ENCODE measurements at regions not wholly inside any gene's neighbourhood (a gene's known extent, or its start where the extent isn't known, plus 50 kb on each side); places are given as distances from the start of the nearest gene placed in this dataset.

GRCh38 chr1:25024615-25025350 is 94.7 kb upstream of the RUNX3 start:
- Histone ChIP-seq H3K27ac (no peak overlapping the region), H3K36me3 (no peaks in the 10 kb centered on the region), H3K27me3 (no peaks in the 10 kb centered on the region), H3K4me3 (no peak overlapping the region), H3K9me3 (no peaks in the 10 kb centered on the region), H3K4me1 (peaks cover 0 to 4% of the 10 kb centered on the region in 2 donors)
- DNase-seq (no peak), ATAC-seq (no peak)
- in situ Hi-C loops (cut with MboI; ENCODE audit: low sequenced_read_pairs in 4 of 4): no loop called here
- intact Hi-C loops (cut with DNase I; ENCODE audit: low total_unique reads): loop anchor here (10.0 kb wide), 1 partner anchor 1410 kb away; no protein-coding TSS in a partner anchor
- no peak for TF ChIP-seq CTCF (IDR thresholded peaks at IDR 0.05 in 4 of 5, conservative IDR thresholded peaks at IDR 0.05 in 1 of 5)

DNA sequence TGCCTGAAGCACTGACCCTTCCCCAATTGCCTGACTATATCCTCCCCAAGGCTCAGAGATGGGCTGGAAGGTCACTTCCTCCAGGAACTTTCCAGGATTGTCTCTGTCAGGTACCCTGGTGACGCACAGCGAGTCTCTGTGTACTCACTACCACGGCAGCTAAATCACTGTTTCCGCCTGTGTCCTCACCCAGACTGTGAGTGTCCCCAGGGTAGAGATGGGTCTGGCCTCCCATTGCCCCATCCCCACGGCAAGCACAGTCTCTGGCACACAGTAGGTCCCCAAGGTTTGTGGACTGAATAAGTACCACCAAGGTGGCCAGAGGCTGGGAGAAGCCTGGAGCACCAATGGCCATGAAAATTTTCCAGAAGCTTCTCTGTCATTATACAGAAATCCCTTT is 93.8 kb upstream of the RUNX3 start:
- no peak for TF ChIP-seq POLR2A (IDR thresholded peaks at IDR 0.05)
- no peak for TF ChIP-seq CTCF (IDR thresholded peaks at IDR 0.05 in 4 of 5, conservative IDR thresholded peaks at IDR 0.05 in 1 of 5)
- in situ Hi-C loops (cut with MboI; ENCODE audit: low sequenced_read_pairs in 4 of 4): no loop called here
- Histone ChIP-seq H3K9me3 (no peaks in the 10 kb centered on the region), H3K4me3 (no peak overlapping the region), H3K36me3 (no peaks in the 10 kb centered on the region), H3K4me1 (peaks cover 0 to 4% of the 10 kb centered on the region in 2 donors), H3K27me3 (no peaks in the 10 kb centered on the region), H3K27ac (no peak overlapping the region)
- intact Hi-C loops (cut with DNase I; ENCODE audit: low total_unique reads): loop anchor here (10.0 kb wide), 1 partner anchor 1409 kb away; no protein-coding TSS in a partner anchor
- ATAC-seq: no peak
- no peak for DNase-seq

DNA sequence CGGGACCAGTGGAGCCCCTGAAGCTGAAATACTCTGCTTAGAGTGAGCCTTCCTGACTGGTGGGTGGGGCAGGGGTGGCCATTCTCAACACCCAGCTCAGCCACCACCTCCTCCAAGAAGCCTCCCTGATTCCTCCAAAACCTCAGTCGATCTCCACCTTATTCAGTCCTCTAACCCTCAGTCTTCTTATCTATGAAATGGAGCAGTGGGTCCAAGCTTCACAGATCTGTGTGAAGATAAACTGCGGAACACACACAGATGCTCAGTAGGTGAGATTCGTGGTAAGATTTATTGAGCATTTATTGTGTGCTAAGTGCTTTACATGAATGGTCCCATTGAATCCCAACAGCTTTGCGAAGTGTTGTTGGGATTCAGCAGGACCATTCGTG is 93.1 kb upstream of the RUNX3 start:
- DNase-seq (no peak), ATAC-seq (no peak)
- in situ Hi-C loops (cut with MboI; ENCODE audit: low sequenced_read_pairs in 4 of 4) (no loop called here), intact Hi-C loops (cut with DNase I; ENCODE audit: low total_unique reads) (loop anchor here (10.0 kb wide), 1 partner anchor 1408 kb away; no protein-coding TSS in a partner anchor)
- H3K27me3 ChIP-seq: no peaks in the 10 kb centered on the region
- no peaks in the 10 kb centered on the region for H3K36me3 ChIP-seq
- peaks cover 0 to 4% of the 10 kb centered on the region in 2 donors for H3K4me1 ChIP-seq
- no peaks in the 10 kb centered on the region for H3K9me3 ChIP-seq
- TF ChIP-seq CTCF (IDR thresholded peaks at IDR 0.05 in 4 of 5, conservative IDR thresholded peaks at IDR 0.05 in 1 of 5): no peak
- TF ChIP-seq POLR2A (IDR thresholded peaks at IDR 0.05): no peak
- H3K4me3 ChIP-seq: no peak overlapping the region
- no peak overlapping the region for H3K27ac ChIP-seq

DNA sequence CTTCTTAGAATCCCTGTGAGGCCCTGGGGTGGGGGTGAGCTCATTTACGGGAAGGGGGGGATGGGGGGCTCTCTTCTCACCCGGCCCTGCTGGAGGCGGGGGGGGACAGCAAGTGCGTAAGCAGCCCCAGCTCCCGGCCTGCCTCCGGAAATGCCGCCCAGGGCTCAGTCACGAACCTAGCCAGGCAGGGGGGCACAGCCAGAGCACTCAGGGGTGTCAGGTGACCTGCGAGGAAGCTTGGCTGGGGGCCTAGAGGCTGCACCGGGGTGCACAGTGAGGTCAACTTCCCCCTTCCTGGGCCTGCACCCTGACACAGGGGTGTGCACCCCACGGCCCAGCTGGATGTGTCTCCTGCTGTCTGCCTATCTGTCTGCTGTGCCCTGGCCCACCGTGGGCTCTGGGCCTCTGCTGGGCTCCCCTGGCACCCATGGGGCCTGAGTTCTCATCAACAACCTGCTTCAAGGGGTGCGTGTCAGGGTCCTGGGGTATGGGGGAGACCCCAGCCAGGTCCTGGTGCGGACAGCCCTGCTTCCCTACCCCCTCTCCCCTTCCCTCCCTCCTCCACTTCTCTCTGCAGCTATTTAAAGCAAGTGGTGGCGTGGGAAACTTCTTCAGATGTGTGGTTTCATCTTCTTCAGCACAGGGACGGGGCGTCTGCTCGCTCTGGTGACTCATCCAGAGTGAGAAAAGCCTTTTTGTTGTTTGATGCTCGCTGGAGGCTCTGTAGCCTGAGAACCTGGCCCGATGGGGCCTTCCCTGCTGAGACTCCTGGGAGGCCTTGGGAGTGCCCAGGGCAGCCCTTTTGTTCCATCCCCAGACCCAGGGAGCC is 92.5 kb upstream of the RUNX3 start:
- Histone ChIP-seq H3K27me3 (no peaks in the 10 kb centered on the region), H3K4me3 (no peak overlapping the region), H3K4me1 (peaks cover 0 to 4% of the 10 kb centered on the region in 2 donors), H3K9me3 (no peaks in the 10 kb centered on the region), H3K36me3 (no peaks in the 10 kb centered on the region), H3K27ac (peak overlapping the region in 1 of 4 donors; percentile 39)
- intact Hi-C loops (cut with DNase I; ENCODE audit: low total_unique reads): loop anchor here (10.0 kb wide), 1 partner anchor 1408 kb away; no protein-coding TSS in a partner anchor
- DNase-seq (peak; percentile 28 to 53), ATAC-seq (peak; percentile 36 to 50)
- no peak for TF ChIP-seq POLR2A (IDR thresholded peaks at IDR 0.05)
- no peak for TF ChIP-seq CTCF (IDR thresholded peaks at IDR 0.05 in 4 of 5, conservative IDR thresholded peaks at IDR 0.05 in 1 of 5)
- in situ Hi-C loops (cut with MboI; ENCODE audit: low sequenced_read_pairs in 4 of 4): no loop called here
